Uterus (tissue), 2 donors: ENCODE measurements at regions not wholly inside any gene's neighbourhood (a gene's known extent, or its start where the extent isn't known, plus 50 kb on each side); places are given as distances from the start of the nearest gene placed in this dataset.

Experiments
- POLR2A ChIP-seq, 2 donors: fragments of 450-650 bp; IDR thresholded peaks; one replicate each; pipeline ENCODE4 v1.6.1; 2016; ENCODE audit warnings: antibody characterized with exemption in 2 of 2, mild to moderate bottlenecking in 1 of 2, moderate library complexity in 1 of 2
- TF ChIP-seq, protein P1 (sequence below), 4 experiments: fragments of 200-600 bp in 2 of 4; fragments of 450-650 bp in 2 of 4; sonication (generic) in 2 of 4; IDR thresholded peaks; one replicate each; pipeline ENCODE4 v1.5.1; 2016 to 2019; ENCODE audit warnings: antibody characterized with exemption in 4 of 4, mild to moderate bottlenecking in 2 of 4, moderate library complexity in 1 of 4

DNA sequence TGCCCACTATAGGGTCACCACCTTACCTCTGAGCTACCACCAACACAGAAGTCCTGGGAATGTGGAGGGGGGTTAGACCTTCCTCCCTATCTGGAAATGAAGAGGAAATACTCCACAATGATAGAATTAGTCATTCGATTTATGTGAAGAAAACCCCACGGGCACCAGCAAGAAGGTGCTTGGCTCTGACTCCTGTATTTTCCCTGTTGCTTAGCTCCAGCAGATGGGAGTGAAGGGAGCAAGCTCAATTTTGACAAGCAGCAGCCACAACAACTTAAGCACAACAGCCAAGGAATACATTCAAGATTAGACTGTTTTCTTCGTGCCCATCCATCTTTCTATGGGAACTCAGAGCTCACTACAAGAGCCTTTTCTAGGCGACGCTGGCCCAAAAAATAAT is 191.7 kb downstream of the SPTSSA start:
- TF ChIP-seq POLR2A (IDR thresholded peaks at IDR 0.05) = no peak
- TF ChIP-seq, protein P1, sequence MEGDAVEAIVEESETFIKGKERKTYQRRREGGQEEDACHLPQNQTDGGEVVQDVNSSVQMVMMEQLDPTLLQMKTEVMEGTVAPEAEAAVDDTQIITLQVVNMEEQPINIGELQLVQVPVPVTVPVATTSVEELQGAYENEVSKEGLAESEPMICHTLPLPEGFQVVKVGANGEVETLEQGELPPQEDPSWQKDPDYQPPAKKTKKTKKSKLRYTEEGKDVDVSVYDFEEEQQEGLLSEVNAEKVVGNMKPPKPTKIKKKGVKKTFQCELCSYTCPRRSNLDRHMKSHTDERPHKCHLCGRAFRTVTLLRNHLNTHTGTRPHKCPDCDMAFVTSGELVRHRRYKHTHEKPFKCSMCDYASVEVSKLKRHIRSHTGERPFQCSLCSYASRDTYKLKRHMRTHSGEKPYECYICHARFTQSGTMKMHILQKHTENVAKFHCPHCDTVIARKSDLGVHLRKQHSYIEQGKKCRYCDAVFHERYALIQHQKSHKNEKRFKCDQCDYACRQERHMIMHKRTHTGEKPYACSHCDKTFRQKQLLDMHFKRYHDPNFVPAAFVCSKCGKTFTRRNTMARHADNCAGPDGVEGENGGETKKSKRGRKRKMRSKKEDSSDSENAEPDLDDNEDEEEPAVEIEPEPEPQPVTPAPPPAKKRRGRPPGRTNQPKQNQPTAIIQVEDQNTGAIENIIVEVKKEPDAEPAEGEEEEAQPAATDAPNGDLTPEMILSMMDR (IDR thresholded peaks at IDR 0.05) = no peak
